ENCODE measurements at regions not wholly inside any gene's neighbourhood (a gene's known extent, or its start where the extent isn't known, plus 50 kb on each side); places are given as distances from the start of the nearest gene placed in this dataset.

- no peak for DNase-seq (ENCODE audit: low spot score)
Measured at GRCh38 chr15:39296955-39297354, 283.9 kb upstream of the THBS1 start.

DNA sequence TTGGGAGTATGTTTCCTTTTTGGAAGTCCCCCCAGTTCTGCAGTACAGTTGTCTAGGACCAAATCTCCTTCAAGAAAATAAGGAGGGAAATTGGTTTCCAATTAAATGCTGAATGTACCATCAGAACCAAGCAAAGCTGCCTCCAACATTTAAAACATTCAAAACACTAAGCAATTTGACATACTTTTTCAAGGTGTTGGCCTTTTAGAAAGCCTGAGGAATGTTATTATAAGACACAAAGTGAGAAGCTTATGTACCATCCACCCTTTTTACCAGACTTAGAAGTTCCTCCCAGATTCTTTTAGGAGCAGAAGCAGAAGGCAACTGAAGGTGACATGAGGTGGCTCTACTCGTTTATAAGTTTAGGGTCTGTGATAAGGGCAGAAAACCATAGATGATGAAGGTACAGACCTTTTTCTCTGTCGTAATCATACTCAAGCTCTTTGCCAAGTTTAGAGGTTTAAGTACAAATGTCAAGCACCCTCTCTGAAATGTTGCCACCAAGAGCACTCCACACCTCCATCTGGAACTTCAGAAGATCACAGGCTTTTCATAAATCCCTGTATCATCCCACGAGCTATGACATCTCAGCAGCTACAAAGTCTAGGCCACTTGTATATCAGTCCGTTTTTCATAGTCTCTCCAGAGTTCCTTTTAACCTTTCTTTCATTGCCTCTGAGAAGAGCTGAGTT lies 282.5 kb upstream of the THBS1 start:
- no peak for DNase-seq (ENCODE audit: low spot score)

DNA sequence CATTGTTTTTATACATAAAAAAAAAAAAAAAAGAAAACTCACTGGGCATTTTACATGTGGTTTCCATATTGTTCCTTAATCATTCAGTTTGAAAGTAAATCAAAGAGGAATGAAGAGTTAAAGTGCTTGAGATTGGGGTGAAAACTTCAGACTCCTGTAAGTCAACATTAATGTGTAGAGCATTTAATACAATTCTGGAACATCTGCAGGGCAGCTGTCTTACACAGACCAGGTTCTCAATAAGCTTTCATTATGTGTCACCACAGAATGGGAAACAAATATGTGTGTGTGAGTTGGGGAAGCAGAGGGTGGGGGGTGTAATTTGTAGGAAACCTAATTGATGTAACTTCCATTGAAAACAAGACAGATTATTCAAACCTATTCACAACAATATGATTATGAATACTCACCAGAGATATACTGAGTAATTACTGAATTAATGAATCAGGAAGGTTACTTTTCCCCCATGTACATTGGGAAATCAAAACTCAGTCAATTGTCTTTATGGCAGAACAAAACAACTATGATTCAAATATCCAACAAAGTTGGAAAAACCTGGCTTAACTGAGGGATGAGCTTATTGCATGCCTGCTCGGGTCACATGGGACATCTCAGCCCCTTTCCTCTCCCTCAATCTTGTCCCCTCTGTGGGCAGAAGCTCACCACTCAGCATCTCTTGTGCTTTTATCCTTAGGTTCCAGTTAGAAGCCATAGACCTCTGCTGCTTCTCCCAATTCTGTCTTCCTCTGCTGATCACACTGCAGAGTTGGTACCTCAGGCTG lies 281.2 kb upstream of the THBS1 start:
- DNase-seq (ENCODE audit: low spot score): no peak

- no peak for DNase-seq (ENCODE audit: low spot score)
Measured at GRCh38 chr15:39300451-39301153, 280.3 kb upstream of the THBS1 start.

DNA sequence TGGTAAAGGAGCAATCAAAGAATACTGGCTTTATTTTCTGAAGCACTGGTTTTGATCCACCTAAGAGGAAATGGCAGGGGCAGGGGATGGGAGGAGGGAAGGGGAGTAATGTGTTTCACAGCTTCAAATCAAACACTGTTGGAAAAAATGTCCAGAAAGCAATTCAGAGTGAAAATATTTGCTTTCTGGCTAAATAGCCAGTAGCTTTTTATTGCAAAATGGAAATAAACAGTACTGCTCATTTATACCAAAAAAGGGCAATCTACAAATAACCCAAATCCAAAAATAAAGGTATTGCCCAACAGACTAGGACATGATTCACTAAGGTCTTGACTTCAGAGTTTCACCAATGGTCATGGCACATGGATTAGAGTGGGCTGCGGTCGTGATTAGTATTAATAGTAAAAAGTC lies 279.3 kb upstream of the THBS1 start:
- no peak for DNase-seq (ENCODE audit: low spot score)

DNA sequence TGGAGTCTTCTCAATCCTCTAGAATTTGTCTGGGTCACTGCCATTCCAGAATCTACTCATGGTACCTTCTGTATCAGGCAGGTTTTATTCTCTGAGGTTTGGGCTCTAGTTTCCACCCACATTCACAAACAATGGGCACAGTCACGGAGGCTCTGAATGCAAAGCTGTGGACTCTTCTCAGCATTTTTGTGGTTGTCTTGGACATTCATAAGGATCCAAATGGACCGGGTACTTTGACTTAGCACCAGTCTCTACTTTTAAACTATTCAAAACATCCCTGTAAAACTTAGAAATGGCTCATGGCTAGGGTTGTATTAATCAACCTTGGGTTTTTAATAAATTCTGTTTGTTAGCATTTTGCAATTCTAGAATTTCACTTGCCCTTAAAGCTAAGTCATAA lies 277.9 kb upstream of the THBS1 start:
- DNase-seq (ENCODE audit: low spot score): no peak

DNA sequence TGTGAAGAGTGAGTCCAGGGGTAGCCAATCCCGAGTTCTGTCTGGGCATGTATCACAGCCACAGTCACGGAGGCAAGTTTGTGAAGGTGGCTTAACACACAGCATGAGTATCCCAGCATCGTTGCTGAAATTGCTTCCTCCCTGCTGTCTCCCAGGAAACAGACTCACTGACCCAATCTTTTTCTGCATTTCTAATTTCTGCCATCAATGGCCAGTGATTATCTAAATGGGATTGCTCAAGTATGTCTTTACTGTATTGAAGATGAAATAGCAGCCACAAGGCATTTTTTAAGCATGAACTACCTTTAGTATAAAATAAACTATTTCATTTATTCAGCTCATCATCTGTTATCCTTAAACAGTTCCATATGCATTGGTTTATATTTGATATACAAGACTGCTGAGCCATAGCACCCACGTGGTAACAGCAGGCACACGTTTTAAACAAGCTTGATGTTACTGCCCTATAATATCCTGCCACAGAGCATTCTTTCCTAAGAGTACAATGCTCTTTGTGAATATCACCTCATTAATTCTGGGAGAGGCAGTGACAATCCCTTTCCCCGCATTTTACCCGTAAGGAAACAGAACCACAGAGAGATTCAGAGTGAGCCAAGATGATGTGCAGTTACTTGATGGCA lies 276.6 kb upstream of the THBS1 start:
- DNase-seq (ENCODE audit: low spot score): no peak

- DNase-seq (ENCODE audit: low spot score): no peak
Measured at GRCh38 chr15:39304931-39305728, 275.7 kb upstream of the THBS1 start.

DNA sequence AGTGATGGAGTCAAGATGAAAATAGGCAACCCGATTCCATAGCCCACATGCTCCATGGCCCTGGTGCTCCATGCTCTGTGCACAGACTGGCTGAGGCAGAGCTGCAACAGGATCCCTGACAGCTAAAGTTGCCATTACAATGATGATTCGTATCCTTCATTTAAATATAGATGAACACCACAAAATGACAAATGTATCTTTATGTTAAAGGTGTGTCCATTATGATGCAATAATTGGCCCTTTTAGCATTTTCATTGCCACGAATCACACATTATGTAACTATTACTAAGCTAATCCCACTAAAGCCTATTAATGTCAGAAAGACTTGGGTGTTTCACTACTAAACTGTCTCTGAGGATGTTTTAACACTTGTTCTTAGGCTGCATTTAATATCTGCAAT lies 270.2 kb upstream of the THBS1 start:
- no peak for DNase-seq (ENCODE audit: low spot score)

GRCh38 chr15:39312984-39313383 lies 267.9 kb upstream of the THBS1 start:
- DNase-seq (ENCODE audit: low spot score): no peak

DNA sequence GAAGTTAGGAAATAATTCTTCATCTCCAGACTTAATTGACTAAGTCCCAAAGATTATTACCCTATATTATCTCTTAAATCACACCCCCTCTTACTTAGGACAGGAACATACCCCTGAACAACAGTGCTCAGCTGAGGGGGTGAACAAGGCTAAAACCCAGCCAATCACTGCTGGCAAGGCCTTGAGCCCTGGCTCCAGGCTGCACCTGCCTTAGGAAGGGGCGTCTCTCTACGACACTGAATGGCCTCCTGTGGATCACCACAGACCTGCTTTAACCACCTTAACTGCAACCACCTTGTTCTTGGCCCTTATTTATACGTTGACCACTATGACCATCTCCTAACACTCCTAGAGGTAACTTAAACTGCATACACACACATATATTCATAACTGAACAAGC lies 267.4 kb upstream of the THBS1 start:
- no peak for DNase-seq (ENCODE audit: low spot score)

GRCh38 chr15:39313881-39314280 lies 267.0 kb upstream of the THBS1 start:
- DNase-seq (ENCODE audit: low spot score): no peak

DNA sequence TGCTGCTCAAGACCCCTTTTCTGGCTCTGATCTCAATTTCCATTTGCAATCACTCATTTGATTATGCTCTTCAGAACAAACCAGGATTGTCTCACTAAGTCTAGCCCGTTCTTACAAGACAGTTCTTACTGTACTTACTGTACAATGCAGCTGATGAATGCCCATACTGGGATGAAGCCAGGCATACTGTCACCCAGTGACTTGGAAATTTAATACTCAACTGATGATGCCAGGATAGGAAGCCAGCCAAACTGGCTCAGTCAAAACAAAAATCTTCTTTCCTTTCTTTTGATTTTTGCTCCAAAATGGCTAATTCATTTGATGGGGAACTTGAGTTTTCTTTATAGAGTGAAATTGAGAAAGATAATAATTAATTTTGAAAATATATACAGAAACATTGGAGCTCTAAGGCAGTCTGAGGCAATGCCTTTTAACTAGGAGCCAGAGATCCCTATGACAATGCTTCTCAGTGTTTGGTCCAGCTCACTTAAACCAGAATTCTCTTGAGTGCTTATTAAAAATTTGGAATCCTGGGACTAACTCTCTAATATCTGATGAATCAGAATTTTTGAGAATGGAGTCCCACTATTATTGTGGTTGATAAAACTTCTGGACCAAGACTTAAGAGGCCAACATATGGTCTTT lies 265.6 kb upstream of the THBS1 start:
- no peak for DNase-seq (ENCODE audit: low spot score)

- no peak for DNase-seq (ENCODE audit: low spot score)
Measured at GRCh38 chr15:39317225-39317624, 263.7 kb upstream of the THBS1 start.

DNA sequence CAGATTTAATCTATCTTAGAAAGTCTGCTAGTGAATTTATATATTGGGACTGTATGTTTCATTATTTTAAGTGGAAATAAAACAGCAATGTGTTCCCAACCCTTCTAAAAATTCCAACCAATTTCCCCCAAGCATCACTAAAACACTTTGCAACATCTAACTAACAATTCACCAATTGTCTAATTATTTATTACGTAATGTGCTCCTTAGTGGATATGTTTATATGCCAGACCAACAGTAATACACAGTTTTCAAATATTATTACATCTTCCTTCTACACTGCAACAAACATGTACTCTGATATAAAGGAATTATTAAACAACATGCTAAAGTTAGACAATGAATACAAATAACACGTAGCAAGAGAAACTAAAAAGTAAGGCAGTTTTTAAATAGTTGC lies 262.6 kb upstream of the THBS1 start:
- no peak for DNase-seq (ENCODE audit: low spot score)

DNA sequence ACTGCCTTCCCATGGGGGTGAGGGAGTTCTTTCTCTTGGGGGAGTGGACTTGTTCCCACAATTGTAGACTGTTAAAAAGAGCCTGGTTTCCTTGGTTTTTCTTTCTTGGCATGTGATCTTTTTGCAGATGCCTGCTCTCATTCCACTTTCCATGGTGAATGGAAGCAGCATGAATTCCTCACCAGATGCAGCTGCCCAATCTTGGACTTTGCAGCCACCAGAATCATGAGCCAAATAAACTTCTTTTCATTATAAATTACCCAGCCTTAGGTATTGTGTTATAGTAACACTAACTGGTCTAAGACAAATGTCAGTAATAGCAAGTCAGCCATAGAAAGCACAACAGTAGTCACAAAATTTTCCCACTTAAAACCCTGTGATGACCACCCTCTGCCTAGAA lies 260.5 kb upstream of the THBS1 start:
- no peak for DNase-seq (ENCODE audit: low spot score)

DNA sequence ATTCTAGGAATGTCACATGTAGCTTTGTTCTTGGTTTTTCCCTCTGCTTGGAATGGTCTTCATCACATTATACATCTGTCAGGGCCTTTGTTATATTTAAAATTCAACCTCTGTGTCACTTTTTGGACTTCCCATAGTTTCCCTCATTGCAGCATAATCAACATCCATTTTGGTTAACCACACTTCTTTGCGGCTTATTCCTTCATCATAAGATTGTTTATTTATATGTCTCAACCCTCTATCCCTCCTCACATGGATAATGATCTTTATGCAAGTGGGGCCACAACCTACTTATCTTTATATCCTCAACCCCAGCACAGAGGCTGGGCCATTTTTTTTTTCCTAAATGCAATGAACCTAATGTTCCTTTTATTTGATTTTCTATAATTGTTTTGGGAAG lies 260.0 kb upstream of the THBS1 start:
- no peak for DNase-seq (ENCODE audit: low spot score)

- DNase-seq (ENCODE audit: low spot score): no peak
Measured at GRCh38 chr15:39321977-39322376, 258.9 kb upstream of the THBS1 start.

GRCh38 chr15:39323157-39323556 lies 257.7 kb upstream of the THBS1 start:
- DNase-seq (ENCODE audit: low spot score): no peak

DNA sequence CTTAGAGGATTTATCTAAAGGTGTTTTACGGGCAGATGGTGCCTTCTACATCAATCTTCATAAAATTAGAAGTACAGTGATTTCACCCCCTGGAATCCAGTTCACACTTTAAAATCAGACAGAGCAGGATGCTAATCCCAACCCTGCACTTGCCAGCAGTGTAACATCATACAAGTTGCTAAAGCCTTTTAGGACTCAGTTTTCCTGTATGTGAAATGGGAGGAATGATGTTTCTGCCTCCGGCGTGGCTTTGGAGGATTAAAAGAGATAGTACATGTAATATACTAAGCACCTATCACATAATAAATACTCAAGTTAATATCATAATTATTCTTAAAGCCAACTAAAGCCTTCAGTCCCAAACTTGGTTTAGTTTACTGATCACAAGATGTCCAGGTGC lies 257.2 kb upstream of the THBS1 start:
- no peak for DNase-seq (ENCODE audit: low spot score)
